RWPE1 (cell line): ENCODE measurements at regions not wholly inside any gene's neighbourhood (a gene's known extent, or its start where the extent isn't known, plus 50 kb on each side); places are given as distances from the start of the nearest gene placed in this dataset.

ENCODE experiments used
- CTCF ChIA-PET: fragments of 350-600 bp; sonication (Branson Sonifier 250); formaldehyde crosslinking; extraction: SDS; loops from one replicate; lab custom pipeline; 2021; lab: Yijun Ruan, JAX
- POLR2A ChIA-PET: fragments of 400-600 bp; formaldehyde crosslinking; extraction: SDS; loops from one replicate; lab custom pipeline; 2020; ENCODE audit warnings: antibody characterized with exemption; ENCODE audit not compliant: low non-redundant PET; lab: Yijun Ruan, JAX
- DNase-seq: peaks from one replicate; pipeline ENCODE4 v3.0.0; 2012; ENCODE audit warnings: low spot score
- H3K27ac ChIP-seq: fragments of 450-650 bp; 2 replicates; pipeline ENCODE4 v1.5.1; 2017
- TF ChIP-seq, protein P1 (sequence below): fragments of 450-650 bp; conservative IDR thresholded peaks from 2 replicates; pipeline ENCODE4 v1.5.1; 2017; ENCODE audit warnings: low read depth, mild to moderate bottlenecking

DNA sequence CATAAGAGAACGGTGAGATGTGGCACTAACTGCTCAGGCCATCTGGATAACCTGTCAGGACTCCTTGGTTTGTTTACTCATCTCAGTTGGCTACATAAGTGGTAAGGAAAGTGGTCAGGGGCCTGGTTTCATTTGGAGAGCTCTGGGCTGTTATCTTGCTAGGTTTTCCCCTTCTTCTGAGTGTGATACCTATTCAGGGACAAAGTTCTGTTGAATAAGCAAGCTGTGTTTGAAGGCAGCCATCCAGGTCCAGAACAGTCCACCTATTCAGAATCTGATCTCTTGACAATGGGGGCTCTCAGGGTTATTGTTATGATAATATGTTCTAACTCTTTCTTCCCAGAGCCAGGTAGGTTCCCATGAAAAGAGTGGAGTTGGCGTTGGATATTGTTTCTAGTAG, 194.9 kb downstream of the PAH start:
- POLR2A ChIA-PET, result no interaction called here

DNA sequence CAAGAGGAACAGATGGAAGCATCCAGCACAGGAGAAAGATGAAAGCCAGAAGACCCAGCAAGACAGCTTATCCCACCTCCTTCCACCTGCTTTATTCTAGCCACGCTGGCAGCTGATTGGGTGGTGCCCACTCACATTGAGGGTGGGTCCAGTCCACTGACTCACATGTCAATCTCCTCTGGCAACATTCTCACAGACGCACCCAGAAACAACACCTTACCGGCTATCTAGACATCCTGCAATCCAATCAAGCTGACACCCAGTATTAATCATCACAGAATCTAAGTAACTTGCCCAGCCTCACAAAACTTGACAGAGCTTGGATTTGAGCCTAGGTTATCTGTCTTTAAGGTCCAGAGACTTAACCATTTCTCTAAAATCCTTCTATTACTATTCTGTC, 208.9 kb downstream of the PAH start:
- DNase-seq, result no peak
- POLR2A ChIA-PET, result no interaction called here
- H3K27ac ChIP-seq, result no peak overlapping the region
- TF ChIP-seq, protein P1, sequence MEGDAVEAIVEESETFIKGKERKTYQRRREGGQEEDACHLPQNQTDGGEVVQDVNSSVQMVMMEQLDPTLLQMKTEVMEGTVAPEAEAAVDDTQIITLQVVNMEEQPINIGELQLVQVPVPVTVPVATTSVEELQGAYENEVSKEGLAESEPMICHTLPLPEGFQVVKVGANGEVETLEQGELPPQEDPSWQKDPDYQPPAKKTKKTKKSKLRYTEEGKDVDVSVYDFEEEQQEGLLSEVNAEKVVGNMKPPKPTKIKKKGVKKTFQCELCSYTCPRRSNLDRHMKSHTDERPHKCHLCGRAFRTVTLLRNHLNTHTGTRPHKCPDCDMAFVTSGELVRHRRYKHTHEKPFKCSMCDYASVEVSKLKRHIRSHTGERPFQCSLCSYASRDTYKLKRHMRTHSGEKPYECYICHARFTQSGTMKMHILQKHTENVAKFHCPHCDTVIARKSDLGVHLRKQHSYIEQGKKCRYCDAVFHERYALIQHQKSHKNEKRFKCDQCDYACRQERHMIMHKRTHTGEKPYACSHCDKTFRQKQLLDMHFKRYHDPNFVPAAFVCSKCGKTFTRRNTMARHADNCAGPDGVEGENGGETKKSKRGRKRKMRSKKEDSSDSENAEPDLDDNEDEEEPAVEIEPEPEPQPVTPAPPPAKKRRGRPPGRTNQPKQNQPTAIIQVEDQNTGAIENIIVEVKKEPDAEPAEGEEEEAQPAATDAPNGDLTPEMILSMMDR, result no peak
- CTCF ChIA-PET, result interaction anchor here (0.9 kb wide), 1 partner anchor 14 kb away, joined by 3 read pairs; no protein-coding TSS in a partner anchor

More for the DNA sequence above, 194.9 kb downstream of the PAH start:
- DNase-seq, result no peak
- H3K27ac ChIP-seq, result no peak overlapping the region
- TF ChIP-seq, protein P1, result no peak
- CTCF ChIA-PET, result interaction anchor here (1.0 kb wide), 1 partner anchor 208 kb away, joined by 3 read pairs; no protein-coding TSS in a partner anchor

DNA sequence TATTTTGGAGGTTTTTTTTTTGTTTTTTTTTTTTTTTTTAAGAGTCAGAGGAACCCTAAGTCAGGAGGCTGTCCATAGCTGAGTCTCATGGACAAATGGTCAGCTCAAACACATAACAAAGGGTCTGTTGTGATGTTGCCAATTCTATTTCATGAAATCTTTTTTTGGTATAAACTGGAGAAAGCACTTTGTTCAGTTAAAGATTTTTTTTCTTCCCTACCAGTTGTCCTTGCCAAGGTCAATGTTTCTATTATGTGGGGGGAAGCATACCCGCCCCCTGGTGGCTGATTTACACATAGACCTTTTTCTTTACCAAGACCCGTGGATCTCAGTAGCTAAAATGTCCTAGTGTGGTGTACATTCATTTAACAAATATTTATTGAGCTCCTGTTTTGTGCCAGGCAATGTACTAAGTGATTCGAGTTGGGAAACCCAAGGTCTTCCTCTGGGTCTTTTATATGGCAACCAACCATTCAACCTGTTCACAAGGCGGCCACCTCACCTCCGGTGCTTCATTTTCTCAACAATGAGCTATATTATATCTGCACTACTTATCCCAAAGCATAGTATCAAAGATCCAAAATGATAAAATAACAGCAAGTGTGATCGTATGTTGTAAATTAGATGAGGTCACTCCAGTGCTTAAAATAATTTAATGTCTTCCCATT, 214.5 kb downstream of the PAH start:
- ChIA-PET POLR2A (no interaction called here), CTCF (interaction anchor here (0.5 to 0.7 kb wide), 4 partner anchors 12 to 186 kb away, joined by 3 to 6 read pairs (median 4); no protein-coding TSS in a partner anchor)
- DNase-seq, result peak; percentile 35
- TF ChIP-seq, protein P1, result peak; percentile 27; the same call in 1 of the 2 replicates
- H3K27ac ChIP-seq, result no peak overlapping the region

DNA sequence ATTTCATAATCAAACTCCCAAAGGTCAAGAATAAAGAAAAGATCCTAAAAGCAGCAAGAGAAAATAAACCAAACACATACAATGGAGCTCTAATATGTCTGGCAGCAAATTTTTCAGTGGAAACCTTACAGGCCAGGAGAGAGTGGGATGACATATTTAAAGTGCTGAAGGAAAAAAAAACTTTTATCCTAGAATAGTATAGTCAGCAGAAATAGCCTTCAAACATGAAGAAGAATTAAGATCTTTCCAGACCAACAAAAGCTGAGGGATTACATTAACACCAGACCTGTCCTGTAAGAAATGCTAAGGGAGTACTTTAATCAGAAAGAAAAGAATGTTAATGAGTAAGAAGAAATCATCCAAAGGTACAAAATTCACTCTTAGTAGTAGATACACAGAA, 215.7 kb upstream of the IGF1 start:
- TF ChIP-seq, protein P1, result no peak
- no peak for DNase-seq
- ChIA-PET POLR2A (no interaction called here), CTCF (no interaction called here)
- H3K27ac ChIP-seq, result no peak overlapping the region

DNA sequence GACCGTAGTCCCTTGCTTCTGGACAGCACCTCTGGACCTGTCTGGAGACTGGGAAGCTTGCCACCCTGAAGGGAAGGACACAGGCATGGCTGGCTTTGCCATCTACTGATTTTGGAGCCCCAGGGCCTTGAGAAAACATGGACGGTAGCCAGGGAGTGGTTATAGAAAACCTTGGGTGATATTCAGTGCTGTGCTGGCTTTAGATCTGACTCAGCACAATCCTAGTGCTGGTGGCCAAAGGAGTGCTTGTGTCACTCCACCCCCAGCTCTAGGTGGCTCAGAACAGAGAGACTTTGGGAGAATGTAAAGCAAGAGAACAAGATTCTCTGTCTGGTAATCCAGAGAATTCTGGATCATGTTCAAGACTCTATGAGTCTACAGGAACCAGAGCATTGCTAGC, 214.5 kb upstream of the IGF1 start:
- H3K27ac ChIP-seq, result no peak overlapping the region
- no peak for DNase-seq
- ChIA-PET CTCF (interaction anchor here (0.6 to 1.1 kb wide), 3 partner anchors 14 to 110 kb away, joined by 3 to 6 read pairs (median 3); no protein-coding TSS in a partner anchor), POLR2A (no interaction called here)
- TF ChIP-seq, protein P1, result no peak

DNA sequence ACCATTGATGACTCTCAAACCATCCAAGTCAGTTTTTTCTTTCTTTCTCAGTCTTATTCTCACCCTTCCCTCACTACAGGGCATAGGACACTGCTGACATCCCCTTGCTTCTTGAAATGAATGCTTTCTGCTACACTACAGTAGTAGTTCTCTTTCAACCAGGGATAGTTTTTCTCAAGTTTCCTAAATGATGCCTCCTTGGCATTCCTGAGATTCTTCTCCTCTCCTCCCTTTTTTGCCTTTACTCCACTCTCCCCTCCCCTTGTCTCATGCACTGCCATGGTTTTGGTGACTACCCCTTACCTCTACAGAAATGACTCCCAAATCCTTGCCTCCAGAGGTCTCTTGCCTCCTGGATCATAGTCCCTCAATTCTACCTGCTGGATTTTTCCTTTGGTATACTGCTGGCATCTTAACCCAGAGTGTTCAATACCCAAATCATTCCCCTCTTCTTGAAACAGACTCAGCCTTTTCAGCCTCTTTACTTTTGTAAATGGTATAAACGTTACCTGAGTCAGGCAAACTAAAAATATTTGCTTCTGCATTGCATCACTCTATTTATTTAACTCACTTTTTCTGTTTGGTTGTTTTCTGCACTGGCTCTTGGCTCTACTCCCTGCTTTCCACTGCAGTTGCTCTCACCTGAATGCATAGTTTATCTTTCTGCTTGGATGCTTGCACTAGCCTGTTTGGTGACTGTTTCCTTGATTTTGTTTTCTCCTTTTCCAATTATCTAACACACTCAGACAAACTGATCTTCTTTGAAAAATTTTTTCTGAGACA, 211.6 kb upstream of the IGF1 start:
- H3K27ac ChIP-seq, result no peak overlapping the region
- DNase-seq, result no peak
- ChIA-PET POLR2A (no interaction called here), CTCF (interaction anchor here (0.7 kb wide), 1 partner anchor 19 kb away, joined by 3 read pairs; no protein-coding TSS in a partner anchor)
- TF ChIP-seq, protein P1, result no peak
